ENCODE measurements at regions not wholly inside any gene's neighbourhood (a gene's known extent, or its start where the extent isn't known, plus 50 kb on each side); places are given as distances from the start of the nearest gene placed in this dataset.
"Not testable (repeated sequence)": the region's sequence is repeated elsewhere in the genome, so short reads cannot be mapped to it uniquely, and the experiment has no call there.

DNA sequence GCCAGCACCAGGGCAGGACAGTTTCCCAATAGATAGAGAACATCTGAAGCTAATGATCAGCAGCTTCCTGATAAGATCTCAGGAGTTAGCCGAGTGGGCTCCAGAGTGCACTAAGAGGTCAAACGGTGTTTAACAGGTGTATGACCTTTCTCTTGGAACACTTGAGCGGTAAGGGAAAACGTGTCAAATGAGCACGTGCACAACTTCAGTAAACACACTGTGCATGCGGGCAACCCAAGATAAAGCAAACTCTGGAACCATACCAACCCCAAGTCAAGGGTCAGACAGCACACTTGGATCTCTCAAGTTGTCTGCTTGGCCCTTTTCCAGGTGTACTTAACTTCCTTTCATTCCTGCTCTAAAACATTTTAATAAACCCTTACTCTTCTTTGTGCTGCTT, 1941.5 kb upstream of the PCDH10 start:
- DNase-seq, result no peak

GRCh38 chr4:131248314-131248713, 1900.8 kb upstream of the PCDH10 start:
- DNase-seq, result no peak

DNA sequence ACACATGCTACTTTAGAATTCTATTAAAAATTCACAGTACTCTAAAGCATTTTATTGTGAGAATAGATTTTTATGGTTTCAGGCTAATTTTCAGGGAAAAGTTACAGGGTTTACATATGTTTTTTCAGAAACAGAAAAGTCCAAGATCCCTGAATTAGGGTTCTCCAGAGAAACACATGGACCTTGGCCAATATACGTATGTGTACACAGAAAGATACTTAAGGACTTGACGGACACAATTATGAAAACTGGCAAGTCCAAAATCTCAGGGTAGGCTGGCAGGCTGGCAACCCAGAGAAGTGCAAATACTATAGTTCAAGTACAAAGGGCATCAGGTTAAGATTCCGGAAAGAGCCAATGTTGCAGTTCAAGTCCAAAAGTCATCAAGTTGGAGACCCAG, 1897.8 kb upstream of the PCDH10 start:
- DNase-seq, result no peak

DNA sequence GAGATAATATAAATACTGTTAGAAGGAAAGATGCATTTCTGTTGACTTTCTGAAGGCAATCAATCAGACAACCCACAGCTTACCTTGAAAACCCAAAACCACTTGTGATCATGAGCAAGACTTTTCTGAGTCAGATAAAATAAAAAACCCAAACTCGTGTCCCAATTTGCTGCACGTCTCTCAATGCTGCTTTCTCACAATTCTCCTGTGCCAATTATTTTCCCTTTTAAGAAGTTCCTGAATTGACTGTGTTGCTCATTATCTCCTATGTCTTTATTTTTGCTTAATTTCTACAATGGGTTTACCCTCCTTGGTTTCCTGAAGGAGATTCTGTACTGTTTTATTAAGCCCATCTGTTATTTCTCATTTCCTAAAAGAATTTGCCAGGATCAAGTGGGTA, 1891.9 kb upstream of the PCDH10 start:
- no peak for DNase-seq

DNA sequence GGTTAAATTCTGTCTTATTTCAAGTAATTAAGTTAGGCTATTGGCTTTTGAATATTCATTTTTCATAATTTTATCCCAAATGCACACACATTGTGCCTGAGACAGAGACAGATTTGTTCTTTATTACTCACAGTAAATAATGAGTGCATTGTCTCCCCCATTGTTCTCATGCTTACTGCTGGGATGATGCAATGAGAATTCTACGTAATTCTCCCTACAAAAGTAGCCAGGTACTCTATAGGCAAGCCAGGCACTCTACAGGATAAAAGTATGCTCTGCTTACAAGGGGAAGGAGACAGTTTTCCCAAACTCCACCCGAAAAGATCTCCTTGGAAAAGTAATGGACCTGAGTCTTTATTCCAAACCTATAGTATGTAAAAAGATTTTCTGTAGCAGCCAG, 1890.7 kb upstream of the PCDH10 start:
- no peak for DNase-seq

DNA sequence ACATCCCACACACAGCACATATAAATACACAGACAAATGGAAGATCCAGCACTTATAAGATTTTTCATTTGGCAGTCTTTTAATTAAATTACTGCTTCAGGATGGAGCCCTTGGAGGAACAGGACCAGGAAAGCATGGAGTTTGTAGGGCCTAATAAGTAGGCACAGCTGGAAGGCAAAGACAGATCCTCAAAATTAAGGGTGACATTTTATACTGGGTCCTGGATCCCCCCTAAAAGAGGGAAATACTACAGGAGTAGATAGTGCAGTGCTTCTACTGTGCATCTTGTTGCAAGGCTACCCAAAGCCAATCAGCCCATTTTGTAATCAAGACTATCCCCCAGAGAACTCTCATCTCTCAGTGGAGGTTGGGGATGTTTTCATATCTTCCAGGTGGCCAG, 1860.7 kb upstream of the PCDH10 start:
- no peak for DNase-seq

- DNase-seq, result no peak
Observed at GRCh38 chr4:131296192-131296591, 1852.9 kb upstream of the PCDH10 start.

DNA sequence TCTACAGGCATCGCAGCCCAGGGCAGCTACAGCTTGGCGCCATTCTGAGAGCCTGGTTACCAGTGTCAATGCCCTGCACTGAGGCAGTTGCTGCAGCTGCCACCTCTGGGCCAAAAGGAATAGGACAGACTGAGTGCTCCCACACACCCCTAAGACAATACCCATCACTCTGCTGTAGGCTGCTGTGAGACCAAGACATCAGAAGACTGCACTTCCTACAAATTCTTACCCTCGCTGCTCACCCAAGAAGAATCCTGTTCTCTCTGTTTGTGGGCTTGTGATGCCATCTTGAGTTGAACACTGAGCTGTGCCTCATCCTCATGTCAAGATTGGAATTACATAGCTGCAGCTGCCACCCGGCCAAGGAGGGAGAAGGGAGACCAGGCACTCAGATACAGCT, 1847.0 kb upstream of the PCDH10 start:
- no peak for DNase-seq

- DNase-seq, result no peak
Observed at GRCh38 chr4:131304686-131305085, 1844.4 kb upstream of the PCDH10 start.

- no peak for DNase-seq
Observed at GRCh38 chr4:131309628-131310027, 1839.5 kb upstream of the PCDH10 start.

GRCh38 chr4:131316086-131316485, 1833.0 kb upstream of the PCDH10 start:
- no peak for DNase-seq

- DNase-seq, result no peak
Observed at GRCh38 chr4:131337936-131338335, 1811.2 kb upstream of the PCDH10 start.

DNA sequence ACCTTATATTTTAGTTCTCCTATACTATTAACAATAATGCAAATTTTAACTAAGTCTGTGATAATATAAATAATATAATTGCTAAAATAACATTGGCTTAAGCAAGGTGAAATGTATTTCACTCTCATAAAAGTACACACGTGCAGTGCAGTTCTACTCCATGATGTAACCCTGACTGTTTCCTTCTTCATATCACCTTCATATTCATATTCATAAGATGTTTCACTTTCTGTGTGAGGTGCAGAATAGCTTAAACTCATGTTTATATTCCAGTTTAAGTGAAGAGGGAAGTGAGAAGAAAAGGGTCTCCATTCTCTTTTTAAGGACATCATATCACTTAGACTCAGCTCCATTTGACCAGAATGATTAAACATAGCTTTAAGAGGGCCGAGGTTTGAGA, 1810.0 kb upstream of the PCDH10 start:
- no peak for DNase-seq

- no peak for DNase-seq
Observed at GRCh38 chr4:131344761-131345160, 1804.3 kb upstream of the PCDH10 start.

GRCh38 chr4:131347816-131348215, 1801.3 kb upstream of the PCDH10 start:
- no peak for DNase-seq

DNA sequence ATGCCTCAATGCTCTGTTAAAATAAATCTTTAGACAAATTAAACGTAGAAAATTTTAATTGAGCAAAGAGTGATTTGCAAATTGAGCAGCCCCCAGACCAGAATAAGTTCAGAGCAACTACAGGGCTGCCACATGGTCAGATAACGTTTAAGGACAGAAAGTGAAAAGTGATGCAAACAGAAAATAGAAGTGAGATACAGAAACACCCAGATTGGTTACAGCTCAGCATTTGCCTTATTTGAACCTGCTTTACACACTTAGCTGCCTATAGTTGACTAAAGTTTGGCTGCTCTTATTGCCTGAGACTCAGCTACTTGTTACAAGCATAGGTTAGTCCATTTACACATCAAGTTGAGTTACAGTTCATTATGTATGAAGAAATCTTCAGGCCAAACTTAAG, 1800.8 kb upstream of the PCDH10 start:
- DNase-seq, result no peak

DNA sequence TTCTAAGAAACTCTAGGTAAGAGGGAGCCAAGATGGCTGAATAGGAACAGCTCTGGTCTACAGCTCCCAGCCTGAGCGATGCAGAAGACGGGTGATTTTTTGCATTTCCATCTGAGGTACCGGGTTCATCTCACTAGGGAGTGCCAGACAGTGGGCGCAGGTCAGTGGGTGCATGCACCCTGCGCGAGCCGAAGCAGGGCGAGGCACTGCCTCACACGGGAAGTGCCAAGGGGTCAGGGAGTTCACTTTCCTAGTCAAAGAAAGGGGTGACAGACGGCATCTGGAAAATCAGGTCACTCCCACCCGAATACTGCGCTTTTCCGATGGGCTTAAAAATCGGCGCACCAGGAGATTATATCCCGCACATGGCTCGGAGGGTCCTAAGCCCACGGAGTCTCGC, 1796.7 kb upstream of the PCDH10 start:
- DNase-seq, result not testable (repeated sequence)

GRCh38 chr4:131366714-131367113, 1782.4 kb upstream of the PCDH10 start:
- no peak for DNase-seq

GRCh38 chr4:131367441-131367840, 1781.7 kb upstream of the PCDH10 start:
- DNase-seq, result no peak

GRCh38 chr4:131370846-131371245, 1778.2 kb upstream of the PCDH10 start:
- no peak for DNase-seq

DNA sequence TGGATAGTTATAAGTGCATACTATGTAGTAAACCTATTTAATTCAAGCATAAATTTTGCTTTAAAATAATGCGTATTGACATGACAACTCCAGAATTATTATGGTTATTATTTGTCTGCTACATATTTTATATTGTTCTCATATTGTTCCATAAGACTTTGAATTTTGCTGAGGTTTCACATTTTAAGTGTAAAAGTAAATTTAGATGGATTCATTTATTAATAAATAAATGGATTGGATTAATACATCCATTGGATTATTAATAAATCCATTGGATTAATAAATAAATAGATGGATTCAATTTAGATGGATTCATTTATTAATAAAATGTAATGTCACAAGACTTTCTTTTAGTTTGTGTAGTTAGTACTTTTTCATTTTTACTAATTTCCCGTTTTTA, 1768.0 kb upstream of the PCDH10 start:
- no peak for DNase-seq

DNA sequence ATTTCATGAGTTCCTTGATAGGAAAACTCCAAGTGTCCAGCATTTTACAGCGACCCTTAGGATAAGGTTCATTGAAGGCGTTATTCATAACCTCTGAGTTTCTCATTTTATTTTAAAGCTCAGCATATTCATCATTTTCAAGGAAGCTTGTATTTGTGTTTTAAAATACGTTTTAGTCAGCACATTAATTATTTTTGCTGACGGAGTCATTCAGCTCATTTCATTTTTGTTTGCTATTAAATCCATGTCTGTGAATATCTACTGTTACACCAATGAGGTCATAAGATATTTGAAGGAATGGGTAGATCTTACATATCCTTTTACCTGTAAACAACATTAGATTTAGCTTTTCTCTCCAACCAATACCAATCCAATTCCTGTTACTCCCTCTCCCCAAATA, 1766.3 kb upstream of the PCDH10 start:
- no peak for DNase-seq

- no peak for DNase-seq
Observed at GRCh38 chr4:131388277-131388676, 1760.8 kb upstream of the PCDH10 start.

DNA sequence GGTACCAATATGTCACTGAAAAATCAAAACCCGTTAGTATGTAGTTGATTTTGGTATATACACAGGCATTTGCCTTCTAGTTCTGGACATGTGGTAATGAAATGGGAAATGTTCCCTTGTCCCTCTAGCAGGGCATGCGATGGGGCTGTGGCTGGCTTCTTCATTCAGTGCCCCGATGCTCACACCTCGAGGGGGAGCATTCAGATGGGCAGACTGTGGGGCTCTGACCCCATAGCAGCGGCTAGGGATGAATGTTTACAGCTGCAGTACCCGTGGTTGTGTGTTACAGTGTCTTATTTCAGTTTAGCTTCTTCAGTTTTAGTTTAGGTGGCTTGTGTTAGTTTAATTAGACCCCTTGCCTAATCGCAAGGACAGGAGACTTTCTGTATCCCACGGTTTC, 1741.0 kb upstream of the PCDH10 start:
- DNase-seq, result no peak

GRCh38 chr4:131411393-131411792, 1737.7 kb upstream of the PCDH10 start:
- no peak for DNase-seq

DNA sequence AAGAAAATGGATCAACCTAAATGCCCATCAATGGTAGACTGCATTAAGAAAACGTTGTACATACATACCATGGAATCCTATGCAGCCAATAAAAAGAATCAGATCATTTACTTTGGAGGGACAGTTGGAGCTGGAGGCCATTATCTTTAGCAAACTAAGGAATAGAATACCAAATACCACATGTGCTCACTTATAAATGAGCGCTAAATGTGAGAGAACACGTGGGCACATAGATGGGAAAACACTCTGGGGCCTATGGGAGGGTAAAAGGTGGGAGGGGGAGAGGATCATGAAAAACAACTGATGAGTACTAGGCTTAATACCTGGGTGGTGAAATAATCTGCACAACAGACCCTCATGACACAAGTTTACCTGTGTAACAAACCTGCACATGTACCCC, 1729.9 kb upstream of the PCDH10 start:
- no peak for DNase-seq
